HCT116 (cell line): ENCODE measurements at regions not wholly inside any gene's neighbourhood (a gene's known extent, or its start where the extent isn't known, plus 50 kb on each side); places are given as distances from the start of the nearest gene placed in this dataset.

Source experiments
- ATAC-seq: fragments of 200-7000 bp; cut with Tn5 transposase; 2 replicates; pipeline ENCODE4 v1.9.1; 2020; ENCODE audit warnings: mild to moderate bottlenecking, moderate library complexity
- BruUV-seq: library from RNA; stranded (reverse); fragments of 400-500 nt; replicated peaks from 2 replicates; lab custom pipeline; 2021; lab: Mats Ljungman, UMichigan
- CTCF ChIA-PET: fragments of 300-600 bp; sonication (Branson Sonifier 250); formaldehyde crosslinking; loops from one replicate; lab custom pipeline; 2021; ENCODE audit warnings: antibody characterized with exemption; lab: Charles Lee
- POLR2A ChIA-PET: fragments of 300-600, 350-600 bp; sonication (Branson Sonifier 250); formaldehyde crosslinking; loops from one replicate; lab custom pipeline; 2021; ENCODE audit warnings: antibody characterized with exemption; lab: Charles Lee
- RAD21 ChIA-PET, 2 experiments: fragments of 300-600 bp; sonication (Branson Sonifier 250); formaldehyde crosslinking; loops; one replicate each; lab custom pipeline; 2023; ENCODE audit warnings: low total read pairs in 2 of 2; ENCODE audit not compliant: uncharacterized antibody in 2 of 2, unreplicated experiment in 2 of 2, low non-redundant PET in 1 of 2; lab: Charles Lee
- DNase-seq: peaks from one replicate; pipeline ENCODE4 v3.0.0-alpha.2; 2010; ENCODE audit warnings: low read depth, low spot score
- H2AFZ ChIP-seq: fragments of 200-600 bp; shearing (Covaris generic), sonication (generic); 2 replicates; pipeline ENCODE4 v1.6.1; 2017; ENCODE audit warnings: low read depth, mixed run types, mixed read lengths, antibody characterized with exemption, low read length; ENCODE audit not compliant: poor library complexity, severe bottlenecking
- H3K27ac ChIP-seq: 2 replicates; pipeline ENCODE4 v1.5.1; 2012; ENCODE audit warnings: low read depth, low read length
- H3K27me3 ChIP-seq: fragments of 200-600 bp; sonication (generic); 2 replicates; pipeline ENCODE4 v1.6.1; 2016; ENCODE audit warnings: mixed run types, low read length, mixed read lengths; ENCODE audit not compliant: insufficient read depth
- H3K36me3 ChIP-seq, 2 experiments: fragments of 200-500 bp in 1 of 2; fragments of 200-600 bp in 1 of 2; sonication (Bioruptor generic) in 1 of 2; sonication (generic) in 1 of 2; 2 replicates each; pipeline versions ENCODE4 v1.5.1 to v1.6.1; 2014 to 2016; ENCODE audit warnings: low read length in 2 of 2, inconsistent platforms in 1 of 2, mixed read lengths in 1 of 2, mixed run types in 1 of 2; ENCODE audit not compliant: insufficient read depth in 2 of 2, control insufficient read depth in 1 of 2
- H3K4me1 ChIP-seq, 2 experiments: fragments of 200-600 bp in 1 of 2; sonication (generic) in 1 of 2; 2 replicates each; pipeline versions ENCODE4 v1.5.1 to v1.6.1; 2012 to 2017; ENCODE audit warnings: low read length in 2 of 2, inconsistent platforms in 1 of 2, mild to moderate bottlenecking in 1 of 2, mixed read lengths in 1 of 2, mixed run types in 1 of 2, moderate library complexity in 1 of 2; ENCODE audit not compliant: insufficient read depth in 2 of 2, control insufficient read depth in 1 of 2
- H3K4me2 ChIP-seq: fragments of 200-600 bp; sonication (generic); 2 replicates; pipeline ENCODE4 v1.6.1; 2017; ENCODE audit warnings: mixed run types, low read length, mixed read lengths
- H3K4me3 ChIP-seq, 2 experiments: fragments of 200-600 bp in 1 of 2; sonication (generic) in 1 of 2; replicated peaks in 1 of 2; 2 replicates each; pipeline ENCODE4 v1.5.1; 2011 to 2016; ENCODE audit warnings: low read length in 2 of 2, control low read depth in 1 of 2, low read depth in 1 of 2, mild to moderate bottlenecking in 1 of 2, mixed read lengths in 1 of 2, mixed run types in 1 of 2
- H3K79me2 ChIP-seq: fragments of 200-600 bp; sonication (generic); 2 replicates; pipeline ENCODE4 v1.6.1; 2017; ENCODE audit warnings: mild to moderate bottlenecking, mixed run types, low read length, moderate library complexity, mixed read lengths; ENCODE audit not compliant: insufficient read depth
- H3K9ac ChIP-seq: fragments of 200-600 bp; sonication (generic); 2 replicates; pipeline ENCODE4 v1.6.1; 2016; ENCODE audit warnings: low read length, mixed read lengths
- H3K9me2 ChIP-seq: fragments of 200-600 bp; sonication (generic), shearing (Covaris generic); 2 replicates; pipeline ENCODE4 v1.6.1; 2017; ENCODE audit warnings: mixed run types, mild to moderate bottlenecking, moderate library complexity; ENCODE audit not compliant: insufficient read depth
- H3K9me3 ChIP-seq, 2 experiments: fragments of 200-500 bp in 1 of 2; fragments of 200-600 bp in 1 of 2; sonication (Bioruptor generic) in 1 of 2; sonication (generic) in 1 of 2; 2 replicates each; pipeline ENCODE4 v1.6.1; 2014 to 2017; ENCODE audit warnings: low read length in 2 of 2, mixed read lengths in 2 of 2, inconsistent platforms in 1 of 2, low read depth in 1 of 2, mild to moderate bottlenecking in 1 of 2, mixed run types in 1 of 2, moderate library complexity in 1 of 2; ENCODE audit not compliant: control insufficient read depth in 1 of 2, insufficient read depth in 1 of 2
- H4K20me1 ChIP-seq: fragments of 200-600 bp; sonication (generic), shearing (Covaris generic); 2 replicates; pipeline ENCODE4 v1.6.1; 2017; ENCODE audit warnings: mixed run types, mild to moderate bottlenecking, moderate library complexity; ENCODE audit not compliant: insufficient read depth
- CTCF ChIP-seq, 3 experiments: fragments of 200-600 bp in 1 of 3; sonication (generic) in 1 of 3; IDR thresholded peaks in 2 of 3; conservative IDR thresholded peaks in 1 of 3; 2 replicates each; pipeline ENCODE4 v1.5.1; 2012 to 2017; ENCODE audit warnings: low read depth in 2 of 3, low read length in 2 of 3, antibody characterized with exemption in 1 of 3, borderline replicate concordance in 1 of 3, control low read depth in 1 of 3, mild to moderate bottlenecking in 1 of 3, mixed read lengths in 1 of 3, mixed run types in 1 of 3, moderate library complexity in 1 of 3; ENCODE audit not compliant: insufficient read depth in 1 of 3
- EGR1 ChIP-seq: IDR thresholded peaks from 2 replicates; pipeline ENCODE4 v1.6.1; 2012; ENCODE audit warnings: low read depth
- ELF1 ChIP-seq: IDR thresholded peaks from 2 replicates; pipeline ENCODE4 v1.6.1; 2012; ENCODE audit warnings: low read depth, borderline replicate concordance
- POLR2AphosphoS5 ChIP-seq: IDR thresholded peaks from 2 replicates; pipeline ENCODE4 v1.6.1; 2011; ENCODE audit warnings: mild to moderate bottlenecking, low read depth, low read length, moderate library complexity
- RAD21 ChIP-seq: IDR thresholded peaks from 2 replicates; pipeline ENCODE4 v1.6.1; 2012; ENCODE audit warnings: low read depth, mild to moderate bottlenecking
- SIN3A ChIP-seq: IDR thresholded peaks from 2 replicates; pipeline ENCODE4 v1.6.1; 2012; ENCODE audit warnings: low read depth
- SP1 ChIP-seq: IDR thresholded peaks from 2 replicates; pipeline ENCODE4 v1.6.1; 2012; ENCODE audit warnings: low read depth
- ZFX ChIP-seq: fragments of 450-650 bp; IDR thresholded peaks from 2 replicates; pipeline ENCODE4 v1.6.1; 2017
- intact Hi-C: fragments of 100-400 bp; cut with micrococcal nuclease; formaldehyde crosslinking; loops from 2 replicates; pipeline ENCODE4 v1.10.0; 2022
- TF ChIP-seq, protein P1 (sequence below): IDR thresholded peaks from 2 replicates; pipeline ENCODE4 v1.6.1; 2012; ENCODE audit warnings: low read depth
- TF ChIP-seq, protein P2 (sequence below): IDR thresholded peaks from 2 replicates; pipeline ENCODE4 v1.6.1; 2012

DNA sequence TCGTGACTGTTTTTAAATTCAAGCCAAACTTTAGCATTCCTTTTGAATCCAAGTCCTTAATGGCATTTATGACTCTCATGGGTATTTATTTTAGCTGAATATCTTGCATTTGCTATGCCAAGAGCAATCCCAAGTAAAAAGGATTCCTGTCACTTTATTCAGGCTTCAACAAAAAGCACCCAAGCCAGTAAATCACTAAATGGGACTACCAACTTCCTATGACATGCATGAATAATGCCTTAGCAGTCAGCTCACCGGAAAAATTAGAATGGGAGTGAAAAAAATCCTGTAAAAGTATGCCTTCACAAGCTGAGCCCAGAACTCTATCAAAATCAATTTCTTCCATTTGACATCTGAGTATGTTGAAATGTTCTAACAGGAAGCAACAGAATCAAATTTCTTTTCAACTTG, 1297.9 kb downstream of the ROBO2 start:
- Histone ChIP-seq H3K9ac (no peak overlapping the region), H4K20me1 (no peaks in the 10 kb centered on the region), H3K9me2 (no peaks in the 10 kb centered on the region), H3K4me3 (no peak overlapping the region), H3K79me2 (no peaks in the 10 kb centered on the region), H3K9me3 (peaks cover 12 to 24% of the 10 kb centered on the region in 2 experiments; a peak in 2 of 4 replicates), H2AFZ (no peak overlapping the region), H3K36me3 (no peaks in the 10 kb centered on the region), H3K4me1 (no peaks in the 10 kb centered on the region), H3K4me2 (no peak overlapping the region), H3K27ac (no peak overlapping the region), H3K27me3 (no peaks in the 10 kb centered on the region)
- DNase-seq (no peak), ATAC-seq (no peak)
- TF ChIP-seq, protein P1, sequence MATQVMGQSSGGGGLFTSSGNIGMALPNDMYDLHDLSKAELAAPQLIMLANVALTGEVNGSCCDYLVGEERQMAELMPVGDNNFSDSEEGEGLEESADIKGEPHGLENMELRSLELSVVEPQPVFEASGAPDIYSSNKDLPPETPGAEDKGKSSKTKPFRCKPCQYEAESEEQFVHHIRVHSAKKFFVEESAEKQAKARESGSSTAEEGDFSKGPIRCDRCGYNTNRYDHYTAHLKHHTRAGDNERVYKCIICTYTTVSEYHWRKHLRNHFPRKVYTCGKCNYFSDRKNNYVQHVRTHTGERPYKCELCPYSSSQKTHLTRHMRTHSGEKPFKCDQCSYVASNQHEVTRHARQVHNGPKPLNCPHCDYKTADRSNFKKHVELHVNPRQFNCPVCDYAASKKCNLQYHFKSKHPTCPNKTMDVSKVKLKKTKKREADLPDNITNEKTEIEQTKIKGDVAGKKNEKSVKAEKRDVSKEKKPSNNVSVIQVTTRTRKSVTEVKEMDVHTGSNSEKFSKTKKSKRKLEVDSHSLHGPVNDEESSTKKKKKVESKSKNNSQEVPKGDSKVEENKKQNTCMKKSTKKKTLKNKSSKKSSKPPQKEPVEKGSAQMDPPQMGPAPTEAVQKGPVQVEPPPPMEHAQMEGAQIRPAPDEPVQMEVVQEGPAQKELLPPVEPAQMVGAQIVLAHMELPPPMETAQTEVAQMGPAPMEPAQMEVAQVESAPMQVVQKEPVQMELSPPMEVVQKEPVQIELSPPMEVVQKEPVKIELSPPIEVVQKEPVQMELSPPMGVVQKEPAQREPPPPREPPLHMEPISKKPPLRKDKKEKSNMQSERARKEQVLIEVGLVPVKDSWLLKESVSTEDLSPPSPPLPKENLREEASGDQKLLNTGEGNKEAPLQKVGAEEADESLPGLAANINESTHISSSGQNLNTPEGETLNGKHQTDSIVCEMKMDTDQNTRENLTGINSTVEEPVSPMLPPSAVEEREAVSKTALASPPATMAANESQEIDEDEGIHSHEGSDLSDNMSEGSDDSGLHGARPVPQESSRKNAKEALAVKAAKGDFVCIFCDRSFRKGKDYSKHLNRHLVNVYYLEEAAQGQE = no peak
- no peak for TF ChIP-seq POLR2AphosphoS5
- no peak for TF ChIP-seq EGR1
- no peak for TF ChIP-seq ELF1
- ChIA-PET POLR2A (no interaction called here), RAD21 (no interaction called here), CTCF (no interaction called here)
- no TSS peak for BruUV-seq
- intact Hi-C loops = no loop called here

DNA sequence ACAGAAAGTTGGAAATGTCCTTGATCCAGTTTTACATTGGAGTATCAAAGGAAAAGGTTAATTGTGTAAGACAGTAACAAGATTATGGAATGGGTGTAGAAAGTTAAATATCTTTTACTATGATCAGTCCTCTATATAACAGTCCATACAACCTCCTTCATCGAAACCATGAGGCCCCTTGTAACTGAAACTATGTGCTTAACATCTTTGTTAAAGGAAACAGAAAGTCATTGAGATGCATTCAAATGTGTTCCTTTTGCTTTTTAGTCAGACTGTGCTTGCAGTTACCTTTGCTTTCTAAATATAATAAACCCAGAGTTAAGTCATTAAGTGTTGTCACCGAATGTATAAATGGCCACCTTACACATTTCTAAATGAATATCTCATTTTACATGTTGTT, 1298.5 kb downstream of the ROBO2 start:
- Histone ChIP-seq H3K4me2 (no peak overlapping the region), H3K27me3 (no peaks in the 10 kb centered on the region), H3K79me2 (no peaks in the 10 kb centered on the region), H4K20me1 (no peaks in the 10 kb centered on the region), H2AFZ (no peak overlapping the region), H3K9me2 (no peaks in the 10 kb centered on the region), H3K4me3 (no peak overlapping the region), H3K27ac (no peak overlapping the region), H3K9ac (no peak overlapping the region), H3K9me3 (peaks cover 12 to 21% of the 10 kb centered on the region in 2 experiments; a peak in 2 of 4 replicates), H3K4me1 (no peaks in the 10 kb centered on the region), H3K36me3 (no peaks in the 10 kb centered on the region)
- DNase-seq (no peak), ATAC-seq (no peak)
- POLR2A ChIA-PET = no interaction called here
- RAD21 ChIA-PET = no interaction called here
- BruUV-seq = no TSS peak
- TF ChIP-seq CTCF (IDR thresholded peaks at IDR 0.05 in 2 of 3, conservative IDR thresholded peaks at IDR 0.05 in 1 of 3; ENCODE audit: borderline replicate concordance in 1 of 3, insufficient read depth in 1 of 3, low read depth in 2 of 3, low read length in 2 of 3) = no peak
- TF ChIP-seq ZFX = no peak
- no peak for TF ChIP-seq ELF1
- no peak for TF ChIP-seq RAD21
- no peak for TF ChIP-seq SP1
- TF ChIP-seq, protein P2, sequence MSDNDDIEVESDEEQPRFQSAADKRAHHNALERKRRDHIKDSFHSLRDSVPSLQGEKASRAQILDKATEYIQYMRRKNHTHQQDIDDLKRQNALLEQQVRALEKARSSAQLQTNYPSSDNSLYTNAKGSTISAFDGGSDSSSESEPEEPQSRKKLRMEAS = no peak
- no peak for TF ChIP-seq SIN3A
- CTCF ChIA-PET = no interaction called here
- intact Hi-C loops = no loop called here
